Upper lobe of right lung (tissue), 1 donor: ENCODE measurements at regions not wholly inside any gene's neighbourhood (a gene's known extent, or its start where the extent isn't known, plus 50 kb on each side); places are given as distances from the start of the nearest gene placed in this dataset.

Experiments
- ATAC-seq: fragments of 200-7000 bp; cut with Tn5 transposase; one replicate; pipeline ENCODE4 v1.9.1; 2020; ENCODE audit warnings: mild to moderate bottlenecking, moderate library complexity
- DNase-seq: peaks from one replicate; pipeline ENCODE4 v3.0.0-alpha.2; 2020
- H3K27ac ChIP-seq: fragments of 200-600 bp; one replicate; pipeline ENCODE4 v1.8.0; 2022
- H3K27me3 ChIP-seq: fragments of 200-600 bp; one replicate; pipeline ENCODE4 v1.8.0; 2022; ENCODE audit warnings: mild to moderate bottlenecking
- H3K36me3 ChIP-seq: fragments of 200-600 bp; one replicate; pipeline ENCODE4 v1.8.0; 2022
- H3K4me1 ChIP-seq: fragments of 200-600 bp; one replicate; pipeline ENCODE4 v1.8.0; 2022
- H3K4me3 ChIP-seq: fragments of 200-600 bp; one replicate; pipeline ENCODE4 v1.8.0; 2022; ENCODE audit warnings: mild to moderate bottlenecking
- H3K9me3 ChIP-seq: fragments of 200-600 bp; one replicate; pipeline ENCODE4 v1.8.0; 2022
- intact Hi-C: fragments of 100-400 bp; cut with DNase I; formaldehyde crosslinking; loops from one replicate; pipeline ENCODE4 v1.11.0; 2022
- TF ChIP-seq, protein P1 (sequence below): fragments of 200-600 bp; IDR thresholded peaks from one replicate; pipeline ENCODE4 v1.8.0; 2022; ENCODE audit warnings: antibody characterized with exemption
- donor health status: DM: no; HTN: yes; CAD: no; lungs with severe emphysema.

GRCh38 chr2:196336207-196336606, 164.8 kb upstream of the STK17B start:
- Histone ChIP-seq H3K9me3 (no peaks in the 10 kb centered on the region), H3K27me3 (no peaks in the 10 kb centered on the region), H3K36me3 (no peaks in the 10 kb centered on the region), H3K4me3 (no peak overlapping the region), H3K27ac (no peak overlapping the region), H3K4me1 (no peaks in the 10 kb centered on the region)
- intact Hi-C loops: no loop called here
- no peak for DNase-seq
- ATAC-seq: no peak
- TF ChIP-seq, protein P1, sequence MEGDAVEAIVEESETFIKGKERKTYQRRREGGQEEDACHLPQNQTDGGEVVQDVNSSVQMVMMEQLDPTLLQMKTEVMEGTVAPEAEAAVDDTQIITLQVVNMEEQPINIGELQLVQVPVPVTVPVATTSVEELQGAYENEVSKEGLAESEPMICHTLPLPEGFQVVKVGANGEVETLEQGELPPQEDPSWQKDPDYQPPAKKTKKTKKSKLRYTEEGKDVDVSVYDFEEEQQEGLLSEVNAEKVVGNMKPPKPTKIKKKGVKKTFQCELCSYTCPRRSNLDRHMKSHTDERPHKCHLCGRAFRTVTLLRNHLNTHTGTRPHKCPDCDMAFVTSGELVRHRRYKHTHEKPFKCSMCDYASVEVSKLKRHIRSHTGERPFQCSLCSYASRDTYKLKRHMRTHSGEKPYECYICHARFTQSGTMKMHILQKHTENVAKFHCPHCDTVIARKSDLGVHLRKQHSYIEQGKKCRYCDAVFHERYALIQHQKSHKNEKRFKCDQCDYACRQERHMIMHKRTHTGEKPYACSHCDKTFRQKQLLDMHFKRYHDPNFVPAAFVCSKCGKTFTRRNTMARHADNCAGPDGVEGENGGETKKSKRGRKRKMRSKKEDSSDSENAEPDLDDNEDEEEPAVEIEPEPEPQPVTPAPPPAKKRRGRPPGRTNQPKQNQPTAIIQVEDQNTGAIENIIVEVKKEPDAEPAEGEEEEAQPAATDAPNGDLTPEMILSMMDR: no peak

DNA sequence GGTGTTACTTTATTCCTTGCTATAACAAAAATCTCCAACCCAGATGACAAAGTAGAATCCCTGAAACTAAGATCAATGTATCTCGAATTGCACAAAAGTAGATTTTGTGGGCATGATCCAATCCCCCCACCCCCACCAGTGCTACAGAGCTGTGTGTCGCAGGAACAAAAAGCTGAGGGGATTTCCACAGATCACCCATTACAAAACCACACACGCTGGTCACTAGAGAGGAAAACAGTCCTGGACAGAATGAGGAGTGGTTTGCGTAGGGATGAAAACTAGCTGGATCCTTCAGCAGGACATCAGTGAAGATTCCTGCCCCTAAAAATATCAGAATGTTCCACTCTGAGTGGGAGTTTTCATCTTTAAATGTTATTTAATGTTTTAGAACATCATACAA, 165.3 kb upstream of the STK17B start:
- H3K4me1 ChIP-seq: no peaks in the 10 kb centered on the region
- TF ChIP-seq, protein P1: no peak
- no peaks in the 10 kb centered on the region for H3K27me3 ChIP-seq
- intact Hi-C loops: no loop called here
- H3K36me3 ChIP-seq: no peaks in the 10 kb centered on the region
- DNase-seq (no peak), ATAC-seq (no peak)
- no peaks in the 10 kb centered on the region for H3K9me3 ChIP-seq
- no peak overlapping the region for H3K27ac ChIP-seq
- H3K4me3 ChIP-seq: no peak overlapping the region

DNA sequence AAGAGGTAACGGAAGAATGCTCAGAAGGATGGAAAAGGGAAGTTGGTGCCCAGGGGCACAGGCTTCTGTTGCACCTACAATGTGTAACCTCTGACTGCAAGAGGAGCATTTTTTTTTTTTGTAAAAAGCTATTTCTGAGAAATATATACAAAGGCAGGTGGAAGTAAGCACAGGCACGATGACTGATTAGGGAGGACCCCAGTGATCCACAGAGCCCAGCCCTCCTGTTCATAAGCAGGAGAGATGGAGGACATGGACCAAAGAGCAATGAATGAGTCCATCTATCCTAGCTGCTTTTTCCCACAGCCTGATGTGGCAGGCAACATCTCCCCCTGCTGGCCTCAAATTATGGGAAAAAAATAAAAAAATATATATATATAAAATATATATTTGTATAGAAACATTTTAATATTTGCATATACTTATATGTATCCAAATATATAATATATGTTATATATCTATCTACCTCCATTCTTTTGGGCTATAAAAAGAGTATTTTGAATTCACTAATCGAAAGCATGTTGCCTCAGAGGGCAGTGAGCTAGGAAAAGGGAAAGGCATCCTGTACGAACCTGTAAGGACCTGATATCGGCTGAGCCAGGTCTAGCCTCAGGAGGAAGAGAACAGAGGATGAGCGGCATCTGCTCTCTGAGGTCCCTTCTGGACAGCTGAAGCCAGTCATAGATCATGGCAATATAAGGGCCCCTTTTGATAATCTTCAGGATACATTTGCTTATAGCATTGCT, 166.0 kb upstream of the STK17B start:
- H3K36me3 ChIP-seq: no peaks in the 10 kb centered on the region
- intact Hi-C loops: no loop called here
- no peaks in the 10 kb centered on the region for H3K9me3 ChIP-seq
- peak; percentile 66 for ATAC-seq
- no peak for DNase-seq
- H3K27ac ChIP-seq: no peak overlapping the region
- H3K4me3 ChIP-seq: no peak overlapping the region
- no peaks in the 10 kb centered on the region for H3K4me1 ChIP-seq
- TF ChIP-seq, protein P1: peak; percentile 57
- no peaks in the 10 kb centered on the region for H3K27me3 ChIP-seq

- H3K4me3 ChIP-seq: no peak overlapping the region
- H3K4me1 ChIP-seq: no peaks in the 10 kb centered on the region
- ATAC-seq (no peak), DNase-seq (no peak)
- TF ChIP-seq, protein P1: no peak
- no peaks in the 10 kb centered on the region for H3K36me3 ChIP-seq
- no peak overlapping the region for H3K27ac ChIP-seq
- no peaks in the 10 kb centered on the region for H3K9me3 ChIP-seq
- no peaks in the 10 kb centered on the region for H3K27me3 ChIP-seq
- intact Hi-C loops: no loop called here
These were observed 167.1 kb upstream of the STK17B start for GRCh38 chr2:196338440-196338839.

DNA sequence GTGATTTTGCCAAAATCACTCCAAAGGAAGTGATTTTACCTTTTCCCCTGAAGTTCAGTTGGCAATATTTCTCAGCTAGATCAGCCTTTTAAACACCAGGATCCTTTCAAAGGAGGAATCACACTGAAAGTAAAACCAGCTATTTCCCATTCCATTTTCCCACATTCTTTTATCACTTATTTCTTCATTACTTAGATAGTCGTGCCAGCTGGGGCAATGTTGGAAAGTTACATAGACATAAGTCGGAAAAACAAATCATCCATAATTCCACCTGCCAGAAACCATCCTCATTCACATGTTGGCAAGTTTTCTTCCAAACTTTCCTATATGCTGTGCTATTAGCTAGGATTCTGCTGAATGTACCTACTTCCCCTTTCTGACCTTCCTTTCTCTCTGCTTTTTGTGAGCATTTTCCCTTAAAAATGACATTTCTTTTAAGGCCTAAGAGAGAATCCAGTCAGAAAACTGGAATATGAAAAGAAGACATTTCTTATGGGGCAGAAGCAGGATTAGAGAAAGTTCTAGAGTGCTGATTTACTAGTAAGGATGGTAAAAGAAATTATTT, 170.0 kb upstream of the STK17B start:
- Histone ChIP-seq H3K4me1 (no peaks in the 10 kb centered on the region), H3K36me3 (no peaks in the 10 kb centered on the region), H3K27ac (no peak overlapping the region), H3K9me3 (no peaks in the 10 kb centered on the region), H3K4me3 (no peak overlapping the region), H3K27me3 (no peaks in the 10 kb centered on the region)
- intact Hi-C loops: no loop called here
- TF ChIP-seq, protein P1: no peak
- no peak for ATAC-seq
- DNase-seq: no peak
